ENCODE measurements at regions not wholly inside any gene's neighbourhood (a gene's known extent, or its start where the extent isn't known, plus 50 kb on each side); places are given as distances from the start of the nearest gene placed in this dataset.

- DNase-seq: no peak
These were observed 1045.8 kb downstream of the CNTNAP5 start for GRCh38 chr2:125070726-125071505.

GRCh38 chr2:125073440-125073839 is 1048.4 kb downstream of the CNTNAP5 start:
- no peak for DNase-seq

- DNase-seq: no peak
These were observed 1060.8 kb downstream of the CNTNAP5 start for GRCh38 chr2:125085904-125086303.

- no peak for DNase-seq
These were observed 1061.5 kb downstream of the CNTNAP5 start for GRCh38 chr2:125086313-125087184.

GRCh38 chr2:125092276-125093009 is 1067.4 kb downstream of the CNTNAP5 start:
- DNase-seq: no peak

GRCh38 chr2:125095826-125096225 is 1070.7 kb downstream of the CNTNAP5 start:
- no peak for DNase-seq

- no peak for DNase-seq
These were observed 1081.6 kb downstream of the CNTNAP5 start for GRCh38 chr2:125106710-125107109.

GRCh38 chr2:125107446-125107845 is 1082.4 kb downstream of the CNTNAP5 start:
- DNase-seq: no peak

- DNase-seq: no peak
These were observed 1083.2 kb downstream of the CNTNAP5 start for GRCh38 chr2:125108251-125108650.

- no peak for DNase-seq
These were observed 1100.8 kb downstream of the CNTNAP5 start for GRCh38 chr2:125125902-125126301.

- DNase-seq: no peak
These were observed 1135.9 kb downstream of the CNTNAP5 start for GRCh38 chr2:125160947-125161346.

- no peak for DNase-seq
These were observed 1142.1 kb downstream of the CNTNAP5 start for GRCh38 chr2:125167152-125167551.

- DNase-seq: no peak
These were observed 1142.7 kb downstream of the CNTNAP5 start for GRCh38 chr2:125167820-125168219.

GRCh38 chr2:125168442-125168841 is 1143.4 kb downstream of the CNTNAP5 start:
- no peak for DNase-seq

- no peak for DNase-seq
These were observed 1144.1 kb downstream of the CNTNAP5 start for GRCh38 chr2:125169022-125169763.

GRCh38 chr2:125169764-125170146 is 1144.7 kb downstream of the CNTNAP5 start:
- no peak for DNase-seq

- no peak for DNase-seq
These were observed 1147.1 kb downstream of the CNTNAP5 start for GRCh38 chr2:125172181-125172580.

- no peak for DNase-seq
These were observed 1150.3 kb downstream of the CNTNAP5 start for GRCh38 chr2:125175415-125175814.

GRCh38 chr2:125185691-125186270 is 1160.7 kb downstream of the CNTNAP5 start:
- DNase-seq: no peak

GRCh38 chr2:125207431-125207830 is 1182.3 kb downstream of the CNTNAP5 start:
- DNase-seq: no peak

- DNase-seq: no peak
These were observed 1191.2 kb downstream of the CNTNAP5 start for GRCh38 chr2:125216321-125216720.

- no peak for DNase-seq
These were observed 1199.1 kb downstream of the CNTNAP5 start for GRCh38 chr2:125224188-125224587.

All from SHP77 treated with DMSO at 0.1 percent for 48 hours (cell line).